ENCODE measurements at regions not wholly inside any gene's neighbourhood (a gene's known extent, or its start where the extent isn't known, plus 50 kb on each side); places are given as distances from the start of the nearest gene placed in this dataset.

- H3K4me3 ChIP-seq (ENCODE audit: low read depth, low read length): no peak overlapping the region
- TF ChIP-seq, protein P1, sequence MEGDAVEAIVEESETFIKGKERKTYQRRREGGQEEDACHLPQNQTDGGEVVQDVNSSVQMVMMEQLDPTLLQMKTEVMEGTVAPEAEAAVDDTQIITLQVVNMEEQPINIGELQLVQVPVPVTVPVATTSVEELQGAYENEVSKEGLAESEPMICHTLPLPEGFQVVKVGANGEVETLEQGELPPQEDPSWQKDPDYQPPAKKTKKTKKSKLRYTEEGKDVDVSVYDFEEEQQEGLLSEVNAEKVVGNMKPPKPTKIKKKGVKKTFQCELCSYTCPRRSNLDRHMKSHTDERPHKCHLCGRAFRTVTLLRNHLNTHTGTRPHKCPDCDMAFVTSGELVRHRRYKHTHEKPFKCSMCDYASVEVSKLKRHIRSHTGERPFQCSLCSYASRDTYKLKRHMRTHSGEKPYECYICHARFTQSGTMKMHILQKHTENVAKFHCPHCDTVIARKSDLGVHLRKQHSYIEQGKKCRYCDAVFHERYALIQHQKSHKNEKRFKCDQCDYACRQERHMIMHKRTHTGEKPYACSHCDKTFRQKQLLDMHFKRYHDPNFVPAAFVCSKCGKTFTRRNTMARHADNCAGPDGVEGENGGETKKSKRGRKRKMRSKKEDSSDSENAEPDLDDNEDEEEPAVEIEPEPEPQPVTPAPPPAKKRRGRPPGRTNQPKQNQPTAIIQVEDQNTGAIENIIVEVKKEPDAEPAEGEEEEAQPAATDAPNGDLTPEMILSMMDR (IDR thresholded peaks at IDR 0.05; ENCODE audit: control insufficient read depth, extremely low read depth, insufficient read depth): no peak
- no peak for DNase-seq (ENCODE audit: low read depth)
Observed at GRCh38 chr7:121505021-121505420, 108.9 kb upstream of the FAM3C start.

GRCh38 chr7:121504482-121504881, 108.4 kb upstream of the FAM3C start:
- DNase-seq (ENCODE audit: low read depth): no peak
- H3K4me3 ChIP-seq (ENCODE audit: low read depth, low read length): no peak overlapping the region
- TF ChIP-seq, protein P1 (IDR thresholded peaks at IDR 0.05; ENCODE audit: control insufficient read depth, extremely low read depth, insufficient read depth): no peak

- TF ChIP-seq, protein P1 (IDR thresholded peaks at IDR 0.05; ENCODE audit: control insufficient read depth, extremely low read depth, insufficient read depth): no peak
- H3K4me3 ChIP-seq (ENCODE audit: low read depth, low read length): no peak overlapping the region
- no peak for DNase-seq (ENCODE audit: low read depth)
Observed at GRCh38 chr7:121503730-121504129, 107.6 kb upstream of the FAM3C start.

DNA sequence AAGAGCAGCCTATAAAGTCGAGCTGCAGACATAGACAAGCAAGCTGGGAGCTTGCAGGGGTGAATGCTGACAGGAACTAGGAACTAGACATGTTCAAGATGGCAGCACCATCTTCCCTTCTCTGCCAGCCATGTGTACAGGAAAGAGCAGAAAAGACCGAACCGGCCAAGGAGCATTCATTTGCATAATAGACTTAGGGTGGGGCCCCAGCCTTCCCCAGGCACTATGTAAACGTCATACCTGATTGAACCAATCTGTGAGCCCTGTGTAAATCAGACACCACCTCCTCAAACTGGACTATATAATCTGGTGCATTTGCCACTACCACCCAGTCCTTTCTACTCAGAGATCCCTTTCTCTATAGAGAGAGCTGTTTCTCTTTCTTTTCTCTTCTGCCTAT, 106.9 kb upstream of the FAM3C start:
- TF ChIP-seq, protein P1 (IDR thresholded peaks at IDR 0.05; ENCODE audit: control insufficient read depth, extremely low read depth, insufficient read depth): no peak
- H3K4me3 ChIP-seq (ENCODE audit: low read depth, low read length): no peak overlapping the region
- no peak for DNase-seq (ENCODE audit: low read depth)

DNA sequence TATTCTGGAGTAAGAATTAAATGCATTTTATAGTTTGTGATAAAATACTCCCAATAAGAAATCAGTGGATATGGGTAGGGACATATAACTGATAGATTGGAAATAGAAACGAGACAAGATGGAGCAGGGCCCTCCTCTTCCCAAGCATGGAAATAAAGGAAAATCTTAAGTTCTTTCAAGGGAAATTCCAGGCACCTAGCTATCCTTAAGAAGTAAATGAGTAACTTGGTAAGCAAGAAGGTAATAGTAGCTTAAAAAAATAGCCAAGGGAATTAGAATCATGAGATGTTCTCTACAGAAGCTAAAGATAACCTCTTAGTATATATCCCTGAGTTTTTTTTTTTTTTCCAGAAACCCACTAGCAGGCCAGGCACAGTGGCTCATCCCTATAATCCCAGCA, 105.5 kb upstream of the FAM3C start:
- DNase-seq (ENCODE audit: low read depth): no peak
- no peak overlapping the region for H3K4me3 ChIP-seq (ENCODE audit: low read depth, low read length)
- TF ChIP-seq, protein P1 (IDR thresholded peaks at IDR 0.05; ENCODE audit: control insufficient read depth, extremely low read depth, insufficient read depth): no peak

GRCh38 chr7:121500360-121501058, 104.4 kb upstream of the FAM3C start:
- TF ChIP-seq, protein P1 (IDR thresholded peaks at IDR 0.05; ENCODE audit: control insufficient read depth, extremely low read depth, insufficient read depth): no peak
- no peak for DNase-seq (ENCODE audit: low read depth)
- H3K4me3 ChIP-seq (ENCODE audit: low read depth, low read length): no peak overlapping the region

DNA sequence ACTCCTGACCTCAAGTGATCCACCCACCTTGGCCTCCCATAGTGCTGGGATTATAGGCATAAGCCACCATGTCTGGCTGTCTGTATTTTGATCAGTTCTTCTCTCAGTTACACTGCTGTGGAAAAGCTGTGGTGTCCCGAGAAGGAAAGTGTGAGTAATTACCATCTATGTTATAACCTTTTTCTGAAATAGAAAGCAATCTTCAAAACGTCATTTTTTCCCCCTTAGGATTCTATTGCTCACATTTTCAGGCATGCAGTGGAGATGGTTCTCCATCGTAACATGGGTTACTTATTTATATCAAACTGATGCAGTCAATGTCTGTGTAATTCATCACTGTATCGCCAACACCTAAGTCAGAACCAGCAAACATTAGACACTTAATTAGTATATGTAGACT, 103.5 kb upstream of the FAM3C start:
- no peak overlapping the region for H3K4me3 ChIP-seq (ENCODE audit: low read depth, low read length)
- no peak for DNase-seq (ENCODE audit: low read depth)
- TF ChIP-seq, protein P1 (IDR thresholded peaks at IDR 0.05; ENCODE audit: control insufficient read depth, extremely low read depth, insufficient read depth): no peak
